Uterus (tissue), 2 donors: ENCODE measurements at regions not wholly inside any gene's neighbourhood (a gene's known extent, or its start where the extent isn't known, plus 50 kb on each side); places are given as distances from the start of the nearest gene placed in this dataset.

Experiments
- POLR2A ChIP-seq, 2 donors: fragments of 450-650 bp; IDR thresholded peaks; one replicate each; pipeline ENCODE4 v1.6.1; 2016; ENCODE audit warnings: antibody characterized with exemption in 2 of 2, mild to moderate bottlenecking in 1 of 2, moderate library complexity in 1 of 2
- TF ChIP-seq, protein P1 (sequence below), 4 experiments: fragments of 200-600 bp in 2 of 4; fragments of 450-650 bp in 2 of 4; sonication (generic) in 2 of 4; IDR thresholded peaks; one replicate each; pipeline ENCODE4 v1.5.1; 2016 to 2019; ENCODE audit warnings: antibody characterized with exemption in 4 of 4, mild to moderate bottlenecking in 2 of 4, moderate library complexity in 1 of 4

DNA sequence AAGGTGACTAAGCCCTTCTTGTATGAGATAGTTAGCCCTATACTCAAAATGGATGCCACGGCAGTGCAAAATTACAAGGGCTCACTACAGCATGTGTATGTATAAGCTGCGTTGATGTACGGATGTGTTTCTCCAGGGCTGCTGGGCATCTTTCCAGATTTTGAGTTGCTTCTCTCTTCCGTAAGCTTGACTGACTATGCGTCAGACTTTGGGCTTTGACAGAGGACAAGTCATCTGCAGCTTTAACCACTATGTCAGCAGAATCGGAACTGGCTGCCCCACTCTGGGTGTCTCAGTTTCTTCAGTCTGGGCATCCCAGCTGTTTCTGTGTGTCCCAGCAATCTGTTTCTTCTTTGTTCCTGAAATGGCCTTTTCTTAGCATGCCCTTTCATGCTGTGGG, 241.6 kb downstream of the BTBD3 start:
- TF ChIP-seq, protein P1, sequence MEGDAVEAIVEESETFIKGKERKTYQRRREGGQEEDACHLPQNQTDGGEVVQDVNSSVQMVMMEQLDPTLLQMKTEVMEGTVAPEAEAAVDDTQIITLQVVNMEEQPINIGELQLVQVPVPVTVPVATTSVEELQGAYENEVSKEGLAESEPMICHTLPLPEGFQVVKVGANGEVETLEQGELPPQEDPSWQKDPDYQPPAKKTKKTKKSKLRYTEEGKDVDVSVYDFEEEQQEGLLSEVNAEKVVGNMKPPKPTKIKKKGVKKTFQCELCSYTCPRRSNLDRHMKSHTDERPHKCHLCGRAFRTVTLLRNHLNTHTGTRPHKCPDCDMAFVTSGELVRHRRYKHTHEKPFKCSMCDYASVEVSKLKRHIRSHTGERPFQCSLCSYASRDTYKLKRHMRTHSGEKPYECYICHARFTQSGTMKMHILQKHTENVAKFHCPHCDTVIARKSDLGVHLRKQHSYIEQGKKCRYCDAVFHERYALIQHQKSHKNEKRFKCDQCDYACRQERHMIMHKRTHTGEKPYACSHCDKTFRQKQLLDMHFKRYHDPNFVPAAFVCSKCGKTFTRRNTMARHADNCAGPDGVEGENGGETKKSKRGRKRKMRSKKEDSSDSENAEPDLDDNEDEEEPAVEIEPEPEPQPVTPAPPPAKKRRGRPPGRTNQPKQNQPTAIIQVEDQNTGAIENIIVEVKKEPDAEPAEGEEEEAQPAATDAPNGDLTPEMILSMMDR (IDR thresholded peaks at IDR 0.05), result no peak
- TF ChIP-seq POLR2A (IDR thresholded peaks at IDR 0.05), result no peak
